Middle frontal gyrus (tissue), 1 donor: ENCODE measurements at regions not wholly inside any gene's neighbourhood (a gene's known extent, or its start where the extent isn't known, plus 50 kb on each side); places are given as distances from the start of the nearest gene placed in this dataset.

Experiments used
- DNase-seq: peaks from one replicate; pipeline ENCODE4 v3.0.0-alpha.2; 2015; ENCODE audit warnings: low spot score; ENCODE audit errors: extremely low spot score

GRCh38 chr20:48096957-48097890 lies 311.9 kb upstream of the SULF2 start:
- no peak for DNase-seq

DNA sequence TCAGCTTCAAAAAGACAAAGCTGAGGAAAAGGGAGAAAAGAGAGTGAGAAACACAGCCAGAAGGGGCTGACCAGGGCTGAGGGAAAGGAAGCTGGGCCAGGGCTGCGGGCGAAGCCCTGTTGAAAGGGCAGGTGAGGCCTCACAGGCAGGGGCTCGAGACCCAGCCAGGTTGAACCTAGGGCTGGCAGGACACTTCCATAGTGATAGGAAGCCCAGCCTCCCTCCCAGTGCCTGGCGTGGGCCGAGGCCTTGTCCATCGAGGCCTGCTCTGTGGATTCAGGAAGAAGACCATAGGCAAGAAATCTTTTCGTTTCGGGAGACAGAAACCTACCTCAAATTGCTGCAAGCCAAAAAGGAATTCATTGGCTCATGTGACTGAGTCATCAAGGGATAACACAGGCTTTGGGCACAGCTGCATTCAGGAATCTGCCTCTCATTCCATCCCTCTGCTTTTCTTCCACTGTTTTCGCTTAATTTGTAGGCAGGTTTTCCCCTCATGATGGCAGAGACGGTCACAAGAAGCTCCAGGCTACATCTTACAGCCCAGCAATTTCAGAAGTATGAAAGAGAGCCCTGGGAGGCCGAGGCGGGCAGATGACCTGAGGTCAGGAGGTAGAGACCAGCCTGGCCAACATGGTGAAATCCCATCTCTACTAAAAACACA lies 311.1 kb upstream of the SULF2 start:
- no peak for DNase-seq

GRCh38 chr20:48094944-48095343 lies 309.7 kb upstream of the SULF2 start:
- no peak for DNase-seq

GRCh38 chr20:48094196-48094749 lies 309.0 kb upstream of the SULF2 start:
- DNase-seq: no peak

- DNase-seq: no peak
These were observed 307.5 kb upstream of the SULF2 start for GRCh38 chr20:48092596-48093280.

DNA sequence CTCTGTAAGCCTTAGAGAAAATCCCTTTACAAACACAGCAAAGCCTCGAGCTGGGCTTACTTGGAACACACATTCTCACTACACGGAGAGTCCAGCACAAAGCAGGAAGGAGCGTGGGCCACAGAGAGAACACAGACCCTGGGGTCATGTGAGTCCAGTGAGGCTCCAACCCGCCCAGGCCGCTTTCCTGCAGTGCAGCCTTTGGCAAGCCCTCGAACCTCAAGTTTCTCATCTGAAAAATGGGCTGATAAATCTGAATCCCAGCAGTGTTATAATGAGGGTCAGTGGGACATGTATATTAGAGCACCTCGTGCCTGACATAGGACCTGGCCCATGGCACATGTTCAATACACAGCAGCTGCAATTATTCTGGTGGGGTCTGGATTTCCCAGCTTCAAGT lies 305.5 kb upstream of the SULF2 start:
- DNase-seq: no peak

GRCh38 chr20:48090314-48090713 lies 305.0 kb upstream of the SULF2 start:
- no peak for DNase-seq

DNA sequence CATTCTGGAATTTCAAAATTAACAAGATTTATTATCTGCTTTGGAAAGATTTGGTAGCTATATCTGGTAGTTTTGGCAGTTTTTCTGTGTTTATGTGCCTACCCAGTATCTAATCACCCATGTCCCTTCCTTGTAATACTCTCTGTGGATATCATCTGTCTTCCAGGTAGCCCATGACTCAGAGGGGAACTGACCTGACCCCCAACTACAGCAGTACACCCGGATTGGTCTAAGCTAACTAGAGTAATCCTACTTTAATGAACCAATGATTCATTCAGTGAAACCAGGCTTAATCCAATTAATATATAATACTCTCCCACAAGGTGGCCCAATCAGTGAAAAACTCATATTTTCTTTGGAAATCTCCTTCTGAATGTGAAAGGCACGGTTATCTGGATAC lies 295.3 kb upstream of the SULF2 start:
- DNase-seq: no peak

- DNase-seq: no peak
These were observed 293.7 kb upstream of the SULF2 start for GRCh38 chr20:48079028-48079427.

DNA sequence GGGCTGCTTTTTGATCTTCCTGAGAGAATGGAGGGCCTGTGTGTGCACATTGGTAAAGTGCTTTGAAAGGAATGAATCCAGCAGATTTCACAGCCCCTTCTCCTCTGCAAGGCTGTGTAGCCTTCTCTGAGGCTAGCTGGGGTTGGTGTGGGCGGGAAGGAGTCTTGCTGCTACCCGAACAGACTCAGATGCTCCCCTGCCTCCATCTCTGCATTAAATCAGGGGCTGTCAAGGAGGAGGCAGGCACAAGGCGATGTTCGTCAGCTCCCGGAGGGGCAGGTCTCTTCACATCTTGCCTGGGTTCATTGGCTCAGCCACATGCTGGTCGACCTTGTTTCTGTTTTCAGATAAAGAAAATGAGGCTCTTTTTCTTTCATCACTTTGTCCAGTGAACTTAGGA lies 291.5 kb upstream of the SULF2 start:
- DNase-seq: no peak

DNA sequence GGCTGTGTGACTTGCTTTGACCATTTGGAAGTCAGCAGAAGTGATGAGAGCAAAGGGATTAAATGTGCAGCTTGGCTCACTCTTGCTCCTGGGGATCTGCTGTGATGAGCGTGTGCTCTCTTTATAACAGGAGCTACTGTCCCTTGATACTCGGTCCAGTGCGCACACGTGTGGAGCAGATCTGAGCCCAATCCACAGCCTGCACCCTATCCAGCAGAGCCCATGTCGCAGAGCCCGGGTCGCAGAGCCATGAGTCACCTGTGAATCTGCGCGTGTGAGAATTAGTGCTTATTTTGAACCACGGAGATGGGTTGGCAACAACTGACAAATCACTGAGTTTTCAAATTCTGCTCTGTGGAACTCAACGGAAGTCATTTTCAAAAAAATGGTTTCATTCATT lies 291.0 kb upstream of the SULF2 start:
- DNase-seq: no peak

DNA sequence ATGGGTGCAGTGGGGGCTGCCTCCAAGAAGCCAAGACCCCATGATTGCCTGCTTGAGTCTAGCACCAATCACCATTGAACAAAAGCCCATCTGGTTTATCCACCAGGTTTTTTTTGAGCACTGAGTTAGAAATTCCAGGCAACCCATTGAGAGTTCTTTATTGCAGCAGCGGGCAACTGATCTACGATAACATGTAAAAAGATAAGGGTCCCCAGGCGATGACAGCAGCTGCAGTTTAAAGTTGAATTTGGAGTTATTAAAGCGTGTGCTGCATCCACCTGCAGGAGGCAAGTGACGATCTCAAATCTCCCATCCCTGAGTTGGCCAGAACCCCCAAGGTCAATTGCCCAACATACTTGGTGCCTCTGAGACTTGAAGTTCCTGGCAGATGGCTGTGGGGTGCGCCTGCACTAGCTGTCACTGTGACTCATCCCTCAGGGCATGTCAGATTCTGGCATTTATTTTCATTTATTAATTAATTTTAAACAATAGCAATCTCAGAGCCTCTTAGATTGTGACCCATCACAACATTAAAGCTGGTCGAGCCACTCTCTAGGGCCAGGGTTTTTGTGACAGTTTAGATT lies 290.4 kb upstream of the SULF2 start:
- DNase-seq: no peak

DNA sequence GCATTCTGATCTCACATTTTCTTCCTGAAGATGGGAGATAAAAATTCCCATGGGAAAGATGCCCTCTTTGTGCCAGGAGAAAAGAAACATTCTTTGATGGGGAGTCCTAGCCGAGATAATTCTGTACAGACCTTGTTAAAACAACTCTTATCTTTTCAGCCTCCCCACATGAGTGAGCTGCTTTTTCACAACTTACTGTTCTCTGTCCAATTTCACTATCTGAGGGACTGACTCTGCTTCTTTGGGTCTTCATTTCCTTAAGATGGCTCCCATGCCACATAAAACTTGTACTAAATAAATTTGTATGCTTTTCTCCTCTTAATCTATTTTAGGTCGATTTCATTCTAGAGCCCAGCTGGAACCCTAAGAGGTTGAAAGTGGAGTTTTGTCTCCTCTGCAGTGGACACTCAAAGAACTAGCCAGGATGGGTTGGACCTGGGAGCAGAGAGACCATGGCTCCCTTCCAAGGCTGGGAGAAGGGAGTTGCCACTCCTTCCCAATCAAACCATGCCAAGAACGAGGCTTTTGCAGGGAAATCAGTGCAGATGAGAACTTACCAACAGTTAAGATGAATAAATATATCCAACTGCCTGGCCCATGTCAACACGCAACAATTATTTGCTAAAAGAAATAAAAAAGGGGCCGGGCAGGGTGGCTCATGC lies 285.8 kb upstream of the SULF2 start:
- no peak for DNase-seq

- no peak for DNase-seq
These were observed 284.3 kb upstream of the SULF2 start for GRCh38 chr20:48069596-48069995.

DNA sequence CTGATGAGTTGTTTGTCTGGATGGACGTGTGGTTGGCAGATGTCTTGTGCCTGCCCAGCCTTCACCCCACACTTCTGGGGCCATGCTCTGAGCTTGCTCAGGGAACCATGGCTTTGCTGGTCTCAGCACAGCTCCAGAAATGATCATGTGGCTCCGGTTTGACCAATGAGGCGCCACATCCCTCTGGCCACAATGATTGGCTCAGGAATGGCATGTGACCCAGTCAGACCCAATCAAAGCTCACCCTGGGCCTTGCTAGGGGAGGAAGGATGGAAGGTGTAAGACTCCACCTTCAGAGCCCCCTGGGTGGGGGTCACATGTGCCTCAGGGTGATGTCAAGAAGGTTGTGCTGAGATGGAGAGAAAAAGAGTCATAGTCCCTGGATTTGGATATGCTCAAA lies 281.6 kb upstream of the SULF2 start:
- no peak for DNase-seq

- no peak for DNase-seq
These were observed 281.0 kb upstream of the SULF2 start for GRCh38 chr20:48066246-48066645.

- no peak for DNase-seq
These were observed 280.6 kb upstream of the SULF2 start for GRCh38 chr20:48065833-48066232.

- DNase-seq: no peak
These were observed 279.6 kb upstream of the SULF2 start for GRCh38 chr20:48064929-48065328.

GRCh38 chr20:48060841-48061720 lies 275.8 kb upstream of the SULF2 start:
- no peak for DNase-seq
